Stimulated activated CD4-positive, alpha-beta T cell treated with anti-CD3 and anti-CD28 coated beads, Interleukin-4, amount 100 ng/mL, for 1 hour (primary cell): ENCODE measurements at regions not wholly inside any gene's neighbourhood (a gene's known extent, or its start where the extent isn't known, plus 50 kb on each side); places are given as distances from the start of the nearest gene placed in this dataset.
"Not testable (repeated sequence)": the region's sequence is repeated elsewhere in the genome, so short reads cannot be mapped to it uniquely, and the experiment has no call there.

Experiments
- DNase-seq: peaks from one replicate; pipeline ENCODE4 v3.0.0-alpha.2; 2020

DNA sequence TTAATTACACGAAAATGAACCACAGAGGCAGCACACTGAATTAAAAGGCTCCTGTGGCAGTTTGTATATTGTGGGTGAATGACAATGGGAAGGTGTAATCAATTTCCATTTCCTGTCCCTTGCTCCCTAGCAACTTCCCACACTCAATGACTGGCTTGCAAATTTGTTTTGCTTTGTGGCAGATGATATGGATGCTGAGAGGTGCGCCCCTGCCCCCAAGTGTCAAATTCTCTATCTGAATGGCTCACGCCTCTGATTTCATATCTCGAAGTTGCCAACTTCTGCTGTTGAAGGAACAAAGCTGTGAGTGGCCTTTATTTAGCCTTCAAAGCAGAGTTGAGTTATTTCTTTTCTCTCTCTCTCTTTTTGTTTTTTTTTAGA, 86.0 kb downstream of the FOXD2 start:
- DNase-seq = no peak

- no peak for DNase-seq
Measured at GRCh38 chr1:47524272-47524671, 86.4 kb downstream of the FOXD2 start.

- DNase-seq = no peak
Measured at GRCh38 chr1:47527653-47528272, 89.9 kb downstream of the FOXD2 start.

- DNase-seq = no peak
Measured at GRCh38 chr1:47529520-47530098, 91.8 kb downstream of the FOXD2 start.

- peak; percentile 3 for DNase-seq
Measured at GRCh38 chr1:47532921-47533792, 95.3 kb downstream of the FOXD2 start.

GRCh38 chr1:47533793-47534328, 96.0 kb downstream of the FOXD2 start:
- DNase-seq = no peak

- DNase-seq = no peak
Measured at GRCh38 chr1:47534436-47534835, 96.6 kb downstream of the FOXD2 start.

DNA sequence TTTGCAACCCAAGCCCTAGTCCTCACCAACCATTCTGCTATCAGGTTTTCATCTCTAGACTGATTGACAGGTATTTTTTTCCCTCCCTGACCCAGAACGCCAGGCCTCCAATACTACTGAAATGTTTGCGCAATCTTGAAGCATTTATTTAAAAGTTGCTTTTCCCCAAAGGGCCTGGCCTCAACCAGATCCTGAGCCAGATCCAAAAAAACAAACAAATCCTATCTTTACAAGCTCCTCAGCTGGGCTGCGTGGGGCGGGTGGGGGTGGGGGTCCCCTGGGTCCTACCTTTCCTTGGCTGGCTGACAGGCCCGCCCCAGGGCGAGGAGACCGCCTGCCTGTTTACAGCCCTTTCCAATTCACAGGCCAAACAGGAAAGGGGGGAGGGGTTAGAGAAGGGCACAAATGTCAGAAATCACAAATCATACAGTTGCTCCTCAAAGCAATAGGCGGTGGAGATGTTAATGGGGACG, 98.8 kb downstream of the FOXD2 start:
- no peak for DNase-seq

DNA sequence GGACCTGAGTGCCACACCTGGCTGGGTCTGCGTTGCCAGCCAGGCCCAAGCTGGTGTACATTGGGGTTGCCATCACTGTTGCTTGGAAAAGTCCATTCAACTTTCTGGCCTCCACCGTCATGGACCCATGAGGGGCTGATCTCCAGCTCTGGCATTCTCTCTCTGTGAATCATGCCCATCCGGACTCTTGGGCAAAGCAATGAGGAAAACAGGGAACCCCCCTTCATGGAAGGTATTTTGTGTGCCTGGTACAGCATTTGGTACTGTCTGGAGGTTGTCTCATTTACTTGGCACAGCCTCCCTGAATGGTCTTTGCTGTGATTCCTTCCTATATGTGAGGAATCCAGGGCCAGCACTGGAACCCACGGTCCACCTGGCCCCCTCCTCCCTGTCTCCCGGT, 99.4 kb downstream of the FOXD2 start:
- no peak for DNase-seq

DNA sequence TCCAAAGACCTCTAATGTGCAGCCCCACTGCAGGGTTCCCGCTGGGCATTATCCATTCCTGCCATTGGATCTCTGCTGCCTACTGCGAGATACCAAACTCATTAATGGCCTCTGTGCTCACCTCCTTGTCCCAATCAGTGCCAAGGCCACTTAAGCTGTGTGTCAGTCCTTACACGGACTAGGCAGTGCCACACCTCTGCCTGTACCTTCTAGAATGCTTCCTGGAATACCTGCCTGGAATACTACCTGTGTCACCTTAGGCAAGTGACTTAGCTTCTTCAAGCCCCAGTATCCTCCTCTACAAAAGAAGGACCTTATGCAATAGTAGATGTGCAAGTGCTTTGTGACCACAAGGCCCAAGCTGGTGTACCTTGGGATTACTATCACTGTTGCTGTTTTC, 100.1 kb downstream of the FOXD2 start:
- no peak for DNase-seq

DNA sequence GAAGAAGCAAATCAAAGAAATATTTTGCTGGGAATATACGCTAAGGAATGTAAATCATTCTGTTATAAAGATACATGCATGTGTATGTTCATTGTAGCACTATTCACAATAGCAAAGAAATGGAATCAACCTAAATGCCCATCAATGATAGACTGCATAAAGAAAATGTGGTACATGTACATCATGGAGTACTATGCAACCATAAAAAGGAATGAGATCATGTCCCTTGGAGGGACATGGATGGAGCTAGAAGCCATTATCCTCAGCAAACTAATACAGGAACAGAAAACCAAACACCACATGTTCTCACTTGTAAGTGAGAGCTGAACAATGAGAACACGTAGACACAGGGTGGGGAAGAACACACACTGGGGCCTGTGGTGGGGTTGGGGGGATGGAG, 100.7 kb downstream of the FOXD2 start:
- DNase-seq = not testable (repeated sequence)

- DNase-seq = not testable (repeated sequence)
Measured at GRCh38 chr1:47541705-47542104, 103.9 kb downstream of the FOXD2 start.

DNA sequence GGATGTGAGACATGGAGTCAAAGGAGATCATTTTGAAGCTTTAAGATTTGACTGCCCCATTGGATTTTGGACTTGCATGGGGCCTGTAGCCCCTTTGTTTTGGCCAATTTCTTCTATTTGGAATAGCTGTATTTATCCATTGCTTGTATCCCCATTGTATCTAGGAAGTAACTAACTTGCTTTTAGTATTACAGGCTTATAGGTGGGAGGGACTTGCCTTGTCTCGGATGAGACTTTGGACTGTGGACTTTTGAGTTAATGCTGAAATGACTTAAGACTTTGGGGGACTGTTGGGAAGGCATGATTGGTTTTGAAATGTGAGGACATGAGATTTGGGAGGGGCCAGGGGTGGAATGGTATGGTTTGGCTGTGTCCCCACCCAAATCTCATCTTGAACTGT, 105.2 kb downstream of the FOXD2 start:
- DNase-seq = not testable (repeated sequence)

- no peak for DNase-seq
Measured at GRCh38 chr1:47545912-47546483, 108.2 kb downstream of the FOXD2 start.

DNA sequence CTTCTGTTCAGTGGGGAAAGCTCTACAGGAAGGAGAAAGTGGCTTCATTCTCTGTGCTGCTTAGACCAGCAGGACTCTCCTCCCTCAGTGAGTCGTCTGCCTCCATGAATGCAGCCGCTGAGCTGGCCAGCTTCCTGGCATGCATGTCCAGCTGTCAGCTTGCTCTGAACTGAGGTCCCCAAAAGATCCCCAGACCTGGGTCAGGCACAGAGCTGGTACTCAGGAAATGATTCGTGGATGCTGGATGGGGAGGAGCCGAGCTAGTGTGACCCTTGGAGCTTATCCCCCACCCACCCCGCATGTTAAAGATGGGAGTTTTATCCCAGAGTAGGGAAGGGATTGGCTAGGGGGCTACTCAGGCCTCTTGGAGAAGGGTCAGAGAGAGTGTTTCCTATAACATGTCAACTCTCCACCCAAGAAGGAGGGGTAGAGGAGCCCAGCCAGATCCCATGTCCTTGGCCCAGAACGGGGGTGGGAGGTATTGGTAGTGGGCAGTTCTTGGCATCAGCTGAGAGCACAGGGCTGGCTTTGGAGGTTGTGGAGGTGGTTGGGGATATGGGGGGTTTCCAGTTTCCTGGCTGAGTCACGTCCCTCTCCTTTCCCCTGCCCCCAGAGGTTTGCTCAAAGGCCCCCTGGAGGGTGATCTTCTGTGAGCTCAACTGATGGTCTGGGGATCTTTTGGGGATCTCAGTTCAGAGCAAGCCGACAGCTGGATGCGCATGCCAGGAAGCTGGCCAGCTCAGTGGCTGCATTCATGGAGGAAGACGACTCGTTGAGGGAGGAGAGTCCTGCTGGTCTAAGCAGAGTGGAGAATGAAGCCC, 110.1 kb downstream of the FOXD2 start:
- no peak for DNase-seq

DNA sequence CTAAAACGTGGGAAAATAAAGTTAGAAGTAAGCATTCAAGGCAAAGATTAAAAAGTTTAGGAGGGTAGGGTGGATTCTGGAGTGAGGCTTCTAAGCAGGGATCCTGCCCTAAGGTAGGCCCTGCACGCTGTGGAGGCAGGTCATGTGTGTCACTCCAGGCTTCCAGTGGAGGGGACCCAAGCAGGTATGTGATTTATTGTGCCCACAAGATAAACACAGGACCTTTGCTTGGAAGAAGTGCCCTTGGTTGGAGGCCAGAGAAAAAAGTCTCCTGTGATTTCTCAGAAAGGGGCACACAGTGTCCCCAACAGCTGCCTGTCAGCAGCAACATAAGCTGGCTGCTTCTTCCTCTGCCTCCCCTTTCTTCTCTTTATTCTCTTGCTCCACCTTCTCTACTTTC, 110.8 kb downstream of the FOXD2 start:
- no peak for DNase-seq

DNA sequence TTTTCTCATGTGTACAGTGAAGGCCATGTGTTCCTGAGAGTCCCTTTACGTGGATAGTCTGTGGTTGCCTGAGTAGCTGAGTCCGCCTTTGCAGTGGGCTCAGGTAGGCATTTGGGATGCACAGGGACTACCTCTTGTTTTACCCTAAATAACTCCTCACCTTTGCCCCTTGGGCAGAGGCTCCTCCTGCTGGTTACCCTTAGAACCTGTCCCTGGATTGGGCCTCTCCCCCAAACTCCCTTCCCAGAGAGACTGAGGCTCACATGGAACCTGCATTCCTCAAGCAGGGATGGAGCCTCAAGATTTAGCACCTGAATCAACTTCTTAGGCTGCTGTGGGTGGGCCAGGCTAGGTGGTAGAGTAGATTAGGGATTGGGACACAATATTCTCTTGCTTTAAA, 111.7 kb downstream of the FOXD2 start:
- DNase-seq = no peak

DNA sequence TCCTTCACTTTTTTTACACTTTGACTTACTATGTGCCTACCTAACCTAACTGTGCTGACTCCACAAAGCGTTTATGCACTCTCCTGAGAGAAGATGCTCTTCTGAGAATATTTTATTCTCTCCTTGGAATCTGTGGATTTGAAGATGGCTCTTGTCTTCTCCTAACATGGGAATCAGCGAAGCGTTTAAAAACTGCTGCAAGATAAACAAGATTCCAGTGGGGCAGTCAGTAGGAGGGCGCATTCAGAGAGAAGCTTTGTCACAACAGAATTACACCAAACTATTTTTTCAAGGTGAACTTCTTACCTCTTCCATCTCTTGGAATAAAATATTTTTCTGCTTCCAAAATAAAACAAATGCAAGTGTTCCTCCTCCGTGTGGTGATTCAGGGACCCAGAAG, 113.1 kb downstream of the FOXD2 start:
- no peak for DNase-seq

DNA sequence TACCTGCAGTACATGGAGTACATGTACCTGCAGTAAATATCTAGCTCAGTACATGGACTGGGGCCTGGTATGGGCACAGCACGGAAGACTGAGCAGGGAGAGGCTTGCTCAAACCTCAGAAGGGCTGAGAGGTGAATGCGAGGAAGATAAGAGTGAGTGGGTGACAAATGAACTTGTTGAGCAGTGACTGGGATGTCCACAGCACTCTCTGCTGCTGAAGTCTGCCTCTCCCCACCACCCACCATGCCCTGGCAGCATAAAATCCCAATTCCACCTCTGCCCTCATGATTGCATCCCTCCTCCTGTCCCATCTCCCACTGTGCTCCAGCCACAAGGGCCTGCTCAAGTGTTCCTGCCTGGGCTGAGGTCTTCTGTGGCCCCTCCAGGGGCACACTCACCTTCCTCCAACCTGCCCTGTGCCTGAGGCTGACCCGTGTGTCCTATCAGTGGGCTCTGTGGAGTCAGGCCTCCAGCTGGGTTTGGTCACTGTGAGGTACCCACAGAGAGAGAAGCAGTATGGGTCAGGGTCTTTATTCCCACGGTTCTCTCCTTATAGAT, 114.2 kb downstream of the FOXD2 start:
- no peak for DNase-seq

GRCh38 chr1:47554082-47554481, 116.2 kb downstream of the FOXD2 start:
- no peak for DNase-seq

- DNase-seq = no peak
Measured at GRCh38 chr1:47554901-47555300, 117.1 kb downstream of the FOXD2 start.

- no peak for DNase-seq
Measured at GRCh38 chr1:47555306-47555705, 117.5 kb downstream of the FOXD2 start.
